ENCODE measurements at regions not wholly inside any gene's neighbourhood (a gene's known extent, or its start where the extent isn't known, plus 50 kb on each side); places are given as distances from the start of the nearest gene placed in this dataset.

DNA sequence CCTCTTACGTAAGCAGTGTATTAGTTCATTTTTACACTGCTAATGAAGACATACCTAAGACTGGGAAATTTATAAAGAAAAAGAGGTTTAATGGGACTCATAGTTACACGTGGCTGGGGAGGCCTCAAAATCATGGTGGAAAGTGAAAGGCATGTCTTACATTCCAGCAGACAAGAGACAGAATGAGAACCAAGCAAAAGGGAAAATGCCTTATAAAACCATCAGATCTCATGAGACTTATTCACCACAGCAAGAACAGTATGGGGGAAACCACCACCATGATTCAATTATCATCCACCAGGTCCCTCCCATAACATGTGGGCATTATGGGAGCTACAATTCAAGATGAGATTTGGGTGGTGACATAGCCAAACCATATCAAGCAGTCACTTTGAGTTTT, 126.3 kb upstream of the CXCL12 start:
- H3K27ac Mint-ChIP-seq, result no peak overlapping the region
- DNase-seq (no peak), ATAC-seq (ENCODE audit: low read depth) (no peak)
- no peaks in the 10 kb centered on the region for H3K4me1 Mint-ChIP-seq
- no peaks in the 10 kb centered on the region for H3K36me3 Mint-ChIP-seq (ENCODE audit: low read depth)
- CTCF ChIA-PET, result no interaction called here
- H3K4me3 Mint-ChIP-seq, result no peak overlapping the region
- POLR2A ChIA-PET, result no interaction called here
- H3K9me3 Mint-ChIP-seq, result no peaks in the 10 kb centered on the region
- TF ChIP-seq, protein P1, sequence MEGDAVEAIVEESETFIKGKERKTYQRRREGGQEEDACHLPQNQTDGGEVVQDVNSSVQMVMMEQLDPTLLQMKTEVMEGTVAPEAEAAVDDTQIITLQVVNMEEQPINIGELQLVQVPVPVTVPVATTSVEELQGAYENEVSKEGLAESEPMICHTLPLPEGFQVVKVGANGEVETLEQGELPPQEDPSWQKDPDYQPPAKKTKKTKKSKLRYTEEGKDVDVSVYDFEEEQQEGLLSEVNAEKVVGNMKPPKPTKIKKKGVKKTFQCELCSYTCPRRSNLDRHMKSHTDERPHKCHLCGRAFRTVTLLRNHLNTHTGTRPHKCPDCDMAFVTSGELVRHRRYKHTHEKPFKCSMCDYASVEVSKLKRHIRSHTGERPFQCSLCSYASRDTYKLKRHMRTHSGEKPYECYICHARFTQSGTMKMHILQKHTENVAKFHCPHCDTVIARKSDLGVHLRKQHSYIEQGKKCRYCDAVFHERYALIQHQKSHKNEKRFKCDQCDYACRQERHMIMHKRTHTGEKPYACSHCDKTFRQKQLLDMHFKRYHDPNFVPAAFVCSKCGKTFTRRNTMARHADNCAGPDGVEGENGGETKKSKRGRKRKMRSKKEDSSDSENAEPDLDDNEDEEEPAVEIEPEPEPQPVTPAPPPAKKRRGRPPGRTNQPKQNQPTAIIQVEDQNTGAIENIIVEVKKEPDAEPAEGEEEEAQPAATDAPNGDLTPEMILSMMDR (IDR thresholded peaks at IDR 0.05), result no peak
- intact Hi-C loops (cut with micrococcal nuclease), result no loop called here
- H3K27me3 Mint-ChIP-seq, result no peaks in the 10 kb centered on the region

DNA sequence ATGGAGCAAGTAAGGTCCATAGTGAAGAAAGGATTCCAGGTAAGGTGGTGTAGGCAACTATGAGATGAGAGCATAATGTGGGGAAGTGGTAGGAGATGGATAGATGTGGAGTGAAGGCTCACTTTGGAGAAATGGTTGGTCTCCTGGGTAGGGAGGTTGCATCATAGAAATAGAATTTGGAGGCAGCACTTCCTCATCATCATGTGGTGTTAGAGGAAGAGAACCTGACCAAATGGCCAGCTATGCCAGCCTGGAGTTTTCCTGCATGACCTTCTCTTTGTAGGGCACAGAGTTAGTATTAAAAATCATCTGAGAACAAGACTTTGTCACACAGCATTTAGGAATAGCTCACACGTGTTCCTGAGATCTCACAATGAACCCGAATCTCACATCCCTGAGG, 126.7 kb upstream of the CXCL12 start:
- TF ChIP-seq, protein P1 (IDR thresholded peaks at IDR 0.05), result no peak
- Mint-ChIP-seq H3K4me3 (no peak overlapping the region), H3K9me3 (no peaks in the 10 kb centered on the region), H3K36me3 (ENCODE audit: low read depth) (no peaks in the 10 kb centered on the region), H3K27ac (no peak overlapping the region), H3K27me3 (no peaks in the 10 kb centered on the region), H3K4me1 (no peaks in the 10 kb centered on the region)
- intact Hi-C loops (cut with micrococcal nuclease), result no loop called here
- no peak for ATAC-seq (ENCODE audit: low read depth)
- ChIA-PET POLR2A (no interaction called here), CTCF (no interaction called here)
- DNase-seq, result no peak

DNA sequence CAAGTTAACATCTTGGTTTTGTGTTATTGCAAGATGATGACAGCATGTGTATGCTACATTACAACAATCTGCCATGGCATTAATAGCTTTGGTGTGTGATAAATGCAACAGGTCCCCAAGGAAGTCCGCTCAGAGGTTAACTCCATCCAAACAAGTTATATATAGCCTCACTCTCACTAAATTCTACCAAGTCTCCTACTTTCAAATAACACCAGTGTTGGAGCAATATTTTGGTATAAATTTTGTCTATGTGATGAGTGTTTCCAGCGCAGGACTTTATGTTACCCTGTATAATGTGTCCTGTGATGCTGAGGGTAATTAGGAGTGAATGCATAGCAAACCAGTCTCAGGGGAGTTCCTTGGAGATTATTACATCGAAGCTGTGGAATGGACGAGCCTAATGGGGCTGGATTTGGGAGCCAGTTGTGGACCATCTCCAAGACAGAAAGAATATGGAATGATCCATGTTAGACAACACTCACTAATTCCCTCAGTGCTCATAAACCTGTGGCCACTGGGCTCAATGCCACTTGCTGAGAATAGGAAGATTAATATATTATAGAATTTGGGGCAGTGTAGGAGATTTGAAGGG, 127.6 kb upstream of the CXCL12 start:
- intact Hi-C loops (cut with micrococcal nuclease), result no loop called here
- H3K9me3 Mint-ChIP-seq, result no peaks in the 10 kb centered on the region
- CTCF ChIA-PET, result no interaction called here
- POLR2A ChIA-PET, result no interaction called here
- H3K4me3 Mint-ChIP-seq, result no peak overlapping the region
- H3K36me3 Mint-ChIP-seq (ENCODE audit: low read depth), result no peaks in the 10 kb centered on the region
- ATAC-seq (ENCODE audit: low read depth), result no peak
- H3K4me1 Mint-ChIP-seq, result no peaks in the 10 kb centered on the region
- no peak overlapping the region for H3K27ac Mint-ChIP-seq
- DNase-seq, result no peak
- H3K27me3 Mint-ChIP-seq, result no peaks in the 10 kb centered on the region
- TF ChIP-seq, protein P1 (IDR thresholded peaks at IDR 0.05), result no peak

DNA sequence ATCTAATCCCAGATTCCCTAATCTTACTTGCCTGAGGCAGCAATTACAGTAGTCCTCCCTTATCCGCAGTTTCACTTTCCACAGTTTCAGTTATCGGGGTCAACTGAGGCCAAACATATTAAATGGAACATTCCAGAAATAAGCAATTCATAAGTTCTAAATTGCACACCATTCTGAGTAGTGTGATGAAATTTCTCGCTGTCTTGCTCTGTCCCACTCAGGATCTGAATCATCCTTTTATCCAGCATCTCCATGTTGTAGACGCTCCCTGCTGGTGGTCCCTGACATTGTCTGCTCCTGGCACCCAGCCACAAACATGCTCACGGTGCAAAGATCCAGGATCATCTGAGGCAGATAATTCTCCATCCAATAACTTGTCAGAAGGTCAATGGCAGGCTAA, 128.7 kb upstream of the CXCL12 start:
- Mint-ChIP-seq H3K27me3 (no peaks in the 10 kb centered on the region), H3K27ac (no peak overlapping the region), H3K9me3 (no peaks in the 10 kb centered on the region), H3K4me3 (no peak overlapping the region), H3K36me3 (ENCODE audit: low read depth) (no peaks in the 10 kb centered on the region), H3K4me1 (no peaks in the 10 kb centered on the region)
- no peak for ATAC-seq (ENCODE audit: low read depth)
- no peak for DNase-seq
- intact Hi-C loops (cut with micrococcal nuclease), result no loop called here
- ChIA-PET CTCF (no interaction called here), POLR2A (no interaction called here)
- TF ChIP-seq, protein P1 (IDR thresholded peaks at IDR 0.05), result no peak

DNA sequence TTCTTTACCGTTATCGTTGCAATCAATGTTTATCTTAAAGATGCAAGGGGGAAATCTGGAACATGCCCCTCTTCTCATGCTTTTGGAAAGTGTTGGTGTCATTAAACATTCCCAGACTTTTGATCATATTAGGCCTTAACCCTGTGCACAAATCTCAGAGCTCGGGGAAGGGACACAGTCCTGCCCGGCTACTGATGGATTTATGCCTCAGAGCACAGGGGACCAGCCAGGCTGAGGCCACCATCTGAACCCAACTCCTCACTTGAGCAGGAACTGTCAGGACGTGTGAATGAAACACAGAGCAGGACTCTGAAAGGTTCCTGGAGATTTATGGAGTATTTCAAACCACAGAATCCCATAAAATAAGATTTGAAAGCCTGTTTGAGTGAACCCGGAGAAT, 132.0 kb upstream of the CXCL12 start:
- Mint-ChIP-seq H3K4me3 (no peak overlapping the region), H3K4me1 (no peaks in the 10 kb centered on the region), H3K36me3 (ENCODE audit: low read depth) (no peaks in the 10 kb centered on the region), H3K9me3 (no peaks in the 10 kb centered on the region), H3K27ac (no peak overlapping the region), H3K27me3 (no peaks in the 10 kb centered on the region)
- ChIA-PET POLR2A (no interaction called here), CTCF (no interaction called here)
- TF ChIP-seq, protein P1 (IDR thresholded peaks at IDR 0.05), result no peak
- intact Hi-C loops (cut with micrococcal nuclease), result no loop called here
- no peak for DNase-seq
- no peak for ATAC-seq (ENCODE audit: low read depth)

Measured in activated B cell treated with CpG ODN at 0.5 μM for 24 hours (primary cell).